Stimulated activated CD4-positive, alpha-beta T cell treated with anti-CD3 and anti-CD28 coated beads, Interleukin-1b, Interleukin-23, amount 100 ng/mL, for 1 hour (primary cell): ENCODE measurements at regions not wholly inside any gene's neighbourhood (a gene's known extent, or its start where the extent isn't known, plus 50 kb on each side); places are given as distances from the start of the nearest gene placed in this dataset.
A peak's percentile ranks its signal among the peaks of the same experiment; 100 is the strongest.

ENCODE experiments used
- DNase-seq, 2 donors: peaks; one replicate each; pipeline ENCODE4 v3.0.0-alpha.2; 2020; ENCODE audit warnings: low read depth in 2 of 2

DNA sequence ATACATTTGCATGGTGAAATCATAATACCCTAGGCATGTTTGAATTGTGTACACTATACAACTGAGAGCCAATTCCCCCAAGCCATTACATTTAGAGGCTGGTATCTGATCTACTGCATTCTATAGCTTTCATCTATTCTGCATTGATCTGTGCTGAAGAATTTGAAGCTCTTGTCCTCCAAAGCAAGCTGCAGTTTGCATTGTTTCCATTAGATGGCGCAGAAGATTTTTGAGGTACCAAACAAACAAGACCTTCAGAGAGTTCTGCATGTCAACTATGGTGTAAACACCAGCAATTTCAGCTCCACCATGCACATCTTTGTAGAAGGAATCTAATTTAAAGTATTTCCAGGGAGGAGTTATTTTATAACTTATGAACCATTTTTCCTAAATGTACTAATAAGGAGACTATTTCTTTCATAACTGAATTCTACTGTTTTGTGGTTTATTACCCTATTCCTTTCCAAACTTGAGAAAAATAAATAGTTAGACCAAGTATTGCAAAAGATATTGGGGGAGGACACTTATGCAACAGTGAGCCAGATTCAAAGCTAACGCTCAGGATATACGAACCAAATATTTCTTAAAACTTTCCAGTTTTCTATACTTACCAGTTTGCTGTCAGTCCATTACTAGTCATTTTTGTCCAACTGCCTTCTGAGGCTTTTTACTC lies 761.8 kb upstream of the ACVR2A start:
- peak; percentile 12 to 16 for DNase-seq

DNA sequence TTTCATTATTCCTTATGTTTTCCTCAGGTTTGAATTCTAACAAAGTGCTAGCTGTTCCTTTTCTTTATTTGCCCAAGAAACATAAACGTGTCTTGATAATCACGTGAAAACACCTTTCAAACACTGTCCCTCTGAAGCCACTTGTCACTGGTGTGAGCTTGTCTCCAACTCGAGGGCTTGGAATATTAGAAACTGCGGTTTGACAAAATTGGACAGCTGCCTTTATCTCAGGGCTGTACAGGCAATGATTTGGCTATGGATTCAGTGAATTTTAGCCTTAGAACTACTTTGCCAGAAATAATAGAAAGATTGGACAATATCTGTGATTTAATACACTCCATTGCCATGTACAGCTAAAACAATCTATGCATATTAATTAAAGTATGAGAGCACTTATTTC lies 763.0 kb upstream of the ACVR2A start:
- no peak for DNase-seq

DNA sequence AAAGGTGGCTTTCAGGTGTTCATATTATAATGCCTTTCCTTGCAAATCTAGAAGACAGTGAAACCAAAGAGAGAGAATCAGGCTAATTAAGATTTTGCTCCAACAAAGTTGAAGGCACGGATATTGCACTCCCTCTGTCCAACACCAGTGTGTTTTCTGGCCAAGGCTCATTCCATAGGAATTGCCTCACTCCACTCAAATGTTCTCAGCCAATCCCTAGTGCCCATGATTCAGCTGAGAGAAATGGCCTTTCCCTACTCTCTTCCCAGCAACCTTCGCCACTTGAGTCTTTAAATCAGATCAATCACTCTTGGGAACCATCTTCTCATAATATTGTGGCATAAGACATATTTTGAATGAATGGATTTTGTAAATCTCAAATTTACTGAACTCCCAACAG lies 768.2 kb upstream of the ACVR2A start:
- DNase-seq = no peak

DNA sequence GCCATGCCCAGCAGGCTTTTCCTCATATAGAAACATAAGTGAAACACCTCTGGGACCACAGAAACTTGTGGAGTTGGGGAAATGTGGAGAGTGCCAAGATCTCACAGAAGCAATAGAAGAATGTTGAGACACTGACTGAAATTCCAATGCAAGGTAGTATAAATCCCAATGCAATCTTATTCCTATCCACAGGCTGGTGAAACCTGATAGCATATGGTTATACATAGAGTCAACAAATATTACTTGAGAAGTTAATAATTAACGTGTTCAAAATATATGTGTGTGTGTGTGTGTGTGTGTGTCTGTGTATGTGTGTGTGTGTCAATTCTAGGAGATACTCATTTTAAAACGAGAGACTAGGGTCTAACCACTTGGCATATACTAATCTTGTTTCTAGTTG lies 776.8 kb upstream of the ACVR2A start:
- DNase-seq = no peak

DNA sequence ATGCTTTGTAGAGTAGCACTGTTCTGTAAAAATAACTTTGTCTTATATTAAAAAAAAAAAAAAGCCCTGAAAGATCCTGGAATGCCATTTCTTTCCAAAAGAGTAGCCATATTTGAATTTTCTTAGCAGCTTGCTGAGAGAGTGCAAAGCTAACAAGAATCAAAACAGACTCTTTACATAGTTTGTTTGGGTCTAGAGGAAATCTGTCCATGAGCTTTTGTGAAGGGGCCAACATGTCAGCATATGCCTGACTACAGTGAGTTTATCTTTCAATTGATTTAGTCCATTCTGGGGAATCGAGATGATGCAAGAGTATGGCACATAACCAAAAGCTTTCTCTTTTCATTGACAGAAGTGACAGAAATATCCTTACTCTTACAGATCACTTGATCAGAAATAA lies 777.7 kb upstream of the ACVR2A start:
- DNase-seq = no peak

DNA sequence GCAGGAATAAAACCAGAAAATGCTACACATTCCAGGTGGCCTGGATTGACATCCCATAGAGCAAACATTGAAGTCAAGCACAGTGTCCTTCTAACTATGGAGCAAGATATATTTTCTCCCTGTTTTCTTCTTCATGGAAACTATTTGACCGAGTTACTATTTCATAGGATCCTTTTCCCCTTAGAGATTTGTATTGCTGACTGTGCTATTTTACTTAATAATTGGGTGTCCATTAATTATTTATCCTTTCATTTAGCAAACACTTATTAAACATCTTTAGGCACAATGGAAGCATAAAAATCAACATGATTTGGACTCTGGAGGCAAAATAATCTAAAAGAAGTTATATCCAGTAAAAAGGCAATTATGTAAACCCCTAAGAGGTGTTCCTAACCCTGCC lies 782.8 kb upstream of the ACVR2A start:
- no peak for DNase-seq

DNA sequence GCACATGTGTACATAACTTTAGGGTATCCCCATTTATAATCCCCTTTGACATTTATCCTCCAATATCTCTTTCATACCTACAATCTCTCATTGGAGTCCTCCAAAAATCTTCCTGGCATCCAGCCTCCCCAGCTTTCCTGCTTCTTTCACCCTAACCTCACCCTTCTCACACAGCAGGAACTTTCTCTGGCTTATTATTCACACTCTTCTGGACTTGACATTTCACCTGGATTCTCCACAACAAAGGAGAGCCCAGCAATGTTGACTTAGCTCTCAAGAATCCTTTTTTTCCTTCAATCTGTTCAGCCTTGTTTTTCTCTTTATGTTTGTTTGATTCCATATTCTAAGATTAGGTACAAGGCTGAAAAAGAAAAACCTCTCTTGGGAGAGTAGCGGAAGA lies 783.6 kb upstream of the ACVR2A start:
- DNase-seq = no peak

DNA sequence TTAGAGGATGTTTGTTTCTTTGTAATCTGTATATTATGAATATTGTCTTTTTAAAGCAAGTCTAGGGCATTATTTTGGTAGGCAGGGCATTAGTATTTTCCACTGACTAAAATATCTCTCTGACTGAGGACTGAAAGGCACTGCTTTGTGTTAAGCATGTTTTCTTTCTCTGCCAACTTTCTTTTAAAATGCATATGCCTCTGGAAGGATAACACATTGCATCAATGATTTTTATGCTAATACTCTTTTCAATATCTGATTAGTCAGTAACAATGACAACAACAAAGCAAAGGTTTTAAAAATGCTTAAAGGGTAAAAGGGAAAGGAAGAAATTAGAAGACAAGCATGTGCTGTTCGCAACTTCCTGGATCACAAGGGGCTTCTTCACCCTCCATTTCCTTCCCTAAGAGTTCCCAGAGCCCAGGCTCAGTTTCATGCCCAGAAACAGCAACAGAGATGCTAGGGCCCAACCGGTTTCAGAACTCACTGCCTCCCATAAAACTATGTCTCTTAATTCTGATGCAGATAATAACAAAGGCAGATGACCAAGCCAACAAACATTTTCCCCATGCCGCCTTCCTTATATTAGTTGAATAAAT lies 786.8 kb upstream of the ACVR2A start:
- DNase-seq = no peak

DNA sequence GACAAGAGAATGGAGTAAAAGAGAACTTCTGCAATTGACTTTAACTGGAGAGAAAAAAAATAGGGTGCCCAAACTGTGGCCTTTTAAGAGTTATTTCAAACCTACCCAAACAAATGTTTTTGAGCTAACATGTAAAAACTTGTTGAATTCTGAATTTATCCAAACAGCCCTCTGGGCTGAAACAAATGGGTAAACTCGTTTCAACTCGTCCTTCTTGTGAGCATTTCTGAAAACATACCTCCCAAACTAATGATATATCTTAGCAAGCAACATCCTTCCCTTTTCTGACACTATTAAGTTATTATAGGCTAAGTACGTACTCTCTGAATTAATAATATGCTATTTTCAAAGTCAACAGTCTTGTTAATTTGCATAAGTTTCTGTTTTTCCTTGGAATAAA lies 793.0 kb upstream of the ACVR2A start:
- no peak for DNase-seq

DNA sequence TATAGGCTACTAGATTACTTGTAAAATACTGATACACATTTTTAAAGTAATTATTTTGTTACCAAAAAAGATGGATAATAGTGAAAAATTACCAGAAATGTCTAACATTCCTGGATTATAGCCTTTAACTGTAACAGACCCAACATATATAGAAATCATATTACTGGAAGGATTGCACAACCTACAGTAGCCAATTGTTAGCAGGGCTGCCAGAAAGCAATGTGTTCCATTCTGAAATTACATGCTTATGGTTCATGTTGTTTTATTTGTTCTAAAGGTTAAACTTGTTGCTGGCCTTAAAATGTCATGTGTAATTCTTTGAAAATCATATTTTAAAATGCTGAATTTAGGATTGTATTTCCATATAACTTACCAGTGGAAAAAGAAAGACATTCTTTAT lies 793.6 kb upstream of the ACVR2A start:
- DNase-seq = no peak

DNA sequence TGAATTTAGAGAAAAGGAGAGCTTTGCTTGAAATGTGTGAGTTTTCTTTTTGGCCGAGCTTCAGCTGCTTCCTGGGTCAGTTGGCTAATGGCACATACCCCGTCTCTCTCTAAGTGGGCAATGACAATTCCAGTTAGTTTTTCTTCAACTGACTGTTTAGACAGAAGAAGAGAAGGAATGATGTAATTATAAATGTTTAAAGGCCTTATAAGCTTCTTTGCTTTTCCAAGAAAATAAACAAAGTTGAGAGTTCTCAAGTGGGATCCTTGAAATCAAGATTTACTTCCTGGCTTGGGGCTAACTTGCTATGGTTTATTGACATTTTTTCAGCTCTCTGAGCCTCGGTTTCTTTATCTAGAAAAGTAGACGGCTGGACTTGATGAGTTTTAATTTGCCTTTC lies 794.9 kb upstream of the ACVR2A start:
- no peak for DNase-seq

DNA sequence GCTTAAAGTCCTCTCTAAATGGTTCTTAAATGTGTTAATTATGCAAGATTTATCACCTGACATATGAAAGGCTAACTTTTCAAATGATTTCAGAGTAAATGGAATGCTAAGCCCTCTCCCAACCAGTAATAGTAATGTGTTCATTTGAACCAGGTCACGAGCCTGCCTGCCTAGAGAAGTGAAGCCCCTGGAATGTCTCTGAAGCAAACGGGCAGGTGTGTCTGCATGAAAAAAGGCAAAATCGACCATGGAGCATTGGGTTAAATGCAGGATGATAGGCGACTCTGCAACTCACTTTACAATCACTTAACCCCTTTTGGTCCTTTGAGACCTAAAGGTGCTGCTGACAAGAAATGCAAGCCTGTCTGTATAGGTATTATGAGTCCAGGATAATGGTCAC lies 798.4 kb upstream of the ACVR2A start:
- no peak for DNase-seq

DNA sequence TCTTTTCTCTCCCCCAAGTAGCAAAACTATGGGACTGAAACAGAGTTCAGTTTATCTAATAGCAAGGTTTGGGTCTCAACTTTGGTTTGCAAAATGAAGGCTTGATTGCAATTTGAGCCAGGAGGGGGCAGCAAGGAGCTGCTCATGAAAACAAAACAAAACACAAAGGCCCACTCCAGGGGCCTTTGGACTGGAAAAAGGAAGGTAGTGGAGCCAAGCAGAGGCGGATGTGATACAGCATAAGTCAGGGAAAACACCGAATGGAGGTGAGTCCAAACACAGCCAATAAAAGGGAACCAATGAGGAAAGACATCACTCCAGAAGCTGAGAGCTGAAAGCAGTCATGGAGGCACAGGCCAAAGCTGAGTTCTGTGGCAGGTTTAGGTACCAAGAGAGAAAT lies 799.7 kb upstream of the ACVR2A start:
- DNase-seq = peak in 1 of 2 donors; percentile 20

DNA sequence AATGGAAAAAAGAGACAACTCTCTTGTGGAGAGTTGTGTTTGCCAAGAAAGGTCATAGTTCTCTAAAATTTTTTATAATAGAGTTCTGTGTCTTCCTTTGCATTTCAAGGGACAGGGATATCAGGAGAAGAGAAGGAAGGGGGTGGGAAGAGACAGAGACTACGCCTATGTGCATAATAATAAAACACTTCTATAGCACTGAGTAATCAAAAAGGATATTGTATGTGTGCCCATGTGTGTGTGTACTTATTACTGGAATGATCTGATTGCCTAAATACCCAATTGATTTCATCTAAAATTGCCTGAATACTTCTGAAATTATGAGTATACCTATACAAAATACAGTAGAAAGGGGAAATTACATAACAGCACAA lies 803.7 kb upstream of the ACVR2A start:
- DNase-seq = no peak

DNA sequence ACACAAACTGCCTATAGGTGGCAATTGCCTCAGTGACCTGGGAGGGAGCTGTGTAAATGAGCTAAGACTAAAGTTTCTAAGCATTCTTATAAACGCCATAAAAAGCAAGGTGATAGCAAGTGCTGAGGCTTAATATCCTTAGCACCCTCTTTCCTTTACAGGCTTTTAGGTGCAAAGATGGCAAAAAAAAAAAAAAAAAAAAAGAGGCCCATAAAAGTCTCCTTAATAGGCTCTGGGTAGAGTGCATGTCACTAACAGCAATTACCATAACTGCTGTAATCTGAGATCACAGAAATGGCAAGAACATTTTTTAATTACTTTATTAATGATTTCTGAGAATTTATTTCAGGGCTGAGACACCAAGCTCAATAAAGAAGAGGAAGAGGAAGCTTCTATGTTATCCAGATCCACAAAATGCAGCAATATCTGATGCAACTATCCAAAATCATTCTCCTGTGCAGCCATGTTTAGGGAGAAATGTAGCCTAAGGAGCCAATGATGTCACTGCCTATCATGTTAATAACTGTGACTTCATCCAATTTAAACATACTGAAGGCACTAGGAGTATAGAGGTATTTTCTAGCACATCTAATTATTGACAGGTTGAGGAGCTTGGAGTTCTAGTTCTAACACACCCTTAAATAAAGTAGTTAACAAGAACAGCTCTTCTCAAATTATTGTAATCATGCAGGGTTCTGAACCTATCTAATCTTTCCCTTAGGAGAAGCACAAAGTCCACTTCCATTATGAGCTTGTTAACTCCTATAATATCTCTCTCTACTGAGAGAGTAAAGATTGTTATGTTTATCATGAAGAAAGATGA lies 804.3 kb upstream of the ACVR2A start:
- no peak for DNase-seq

DNA sequence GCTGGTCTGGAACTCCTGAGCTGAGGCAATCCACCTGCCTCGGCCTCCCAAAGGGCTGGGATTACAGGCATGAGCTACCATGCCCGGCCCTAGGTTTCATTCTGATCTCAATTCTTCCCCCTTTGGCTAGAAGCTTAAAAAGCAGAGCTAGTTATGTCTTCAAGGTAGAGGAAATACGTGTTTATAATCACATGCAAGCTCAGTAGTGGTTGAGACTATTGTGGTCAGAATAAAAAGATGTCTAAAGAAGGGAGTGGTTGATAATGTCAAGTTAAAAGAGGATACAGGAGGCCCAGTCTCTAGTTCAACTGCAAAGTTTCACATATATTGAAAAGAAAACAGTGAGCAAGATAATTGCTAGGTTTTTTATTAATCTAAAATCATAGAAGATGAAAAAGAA lies 807.8 kb upstream of the ACVR2A start:
- no peak for DNase-seq

DNA sequence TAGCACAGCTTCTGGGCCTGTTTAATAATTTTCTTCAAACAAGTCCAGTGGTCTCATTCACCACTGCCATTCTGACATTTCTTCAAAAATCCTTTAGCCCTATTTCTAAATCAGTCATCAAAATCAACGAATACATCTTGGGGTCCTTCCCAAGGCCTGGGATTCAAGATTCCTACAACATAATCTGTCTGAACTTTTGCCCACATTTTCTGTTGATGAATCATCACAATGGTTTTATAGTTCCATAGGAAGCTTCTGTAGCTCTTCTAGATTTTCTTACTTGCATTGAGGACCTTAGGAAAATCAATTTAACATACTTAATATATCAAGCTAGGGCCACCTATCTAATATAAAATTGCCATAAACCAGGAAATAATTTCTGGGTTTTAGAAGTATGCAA lies 811.8 kb upstream of the ACVR2A start:
- no peak for DNase-seq

DNA sequence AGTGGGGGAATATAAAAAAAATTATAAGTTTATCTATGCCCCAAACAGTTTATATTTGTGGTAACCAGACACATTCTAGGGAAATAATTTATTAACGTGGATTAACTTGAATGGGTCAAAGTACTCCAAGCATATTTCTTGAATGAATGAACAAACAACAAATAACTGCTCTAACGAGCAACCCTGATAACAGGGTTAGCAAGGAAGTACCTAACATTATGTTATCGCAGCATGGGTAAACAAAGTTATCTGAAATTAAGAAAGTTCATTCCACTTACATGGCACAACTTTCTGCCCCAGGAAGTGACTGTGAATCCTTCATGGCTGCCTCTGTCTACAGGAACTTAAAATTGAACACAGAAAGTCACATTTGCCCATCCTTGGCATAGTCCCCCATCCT lies 812.9 kb upstream of the ACVR2A start:
- no peak for DNase-seq

DNA sequence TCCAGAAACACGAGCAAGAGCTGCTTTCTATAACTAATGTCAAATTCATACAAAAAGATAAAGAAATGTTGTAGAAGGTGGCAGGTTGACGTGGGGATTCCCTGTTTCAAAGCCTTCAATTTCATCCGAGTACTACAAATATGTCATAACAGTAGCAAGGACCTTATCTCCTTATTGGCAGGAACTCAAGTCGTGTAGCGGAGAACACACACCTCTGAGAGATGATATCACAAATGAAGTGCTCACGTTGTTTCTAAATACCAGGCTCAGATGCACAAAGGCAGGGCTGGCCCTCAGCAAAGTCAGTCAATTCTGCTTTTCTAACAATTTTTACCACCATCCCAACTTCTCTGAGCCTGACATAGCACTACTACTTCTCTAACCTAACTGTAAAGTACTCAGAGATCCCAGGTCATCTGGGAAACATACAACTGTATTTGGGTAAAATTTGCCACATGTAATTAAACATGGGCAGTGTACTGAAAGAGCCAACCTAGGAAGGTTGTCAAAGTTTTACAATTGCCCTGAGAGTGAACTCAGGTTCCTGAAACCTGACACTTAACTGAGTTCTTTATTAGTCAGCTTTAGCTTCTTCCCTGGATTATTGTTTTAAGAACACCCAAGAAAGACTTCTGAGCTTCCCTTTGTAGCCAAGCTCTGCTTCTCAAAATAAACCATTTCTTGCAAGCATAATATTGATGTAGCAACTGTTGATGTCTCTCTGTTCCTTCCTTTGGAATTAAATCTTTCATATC lies 813.7 kb upstream of the ACVR2A start:
- DNase-seq = no peak

DNA sequence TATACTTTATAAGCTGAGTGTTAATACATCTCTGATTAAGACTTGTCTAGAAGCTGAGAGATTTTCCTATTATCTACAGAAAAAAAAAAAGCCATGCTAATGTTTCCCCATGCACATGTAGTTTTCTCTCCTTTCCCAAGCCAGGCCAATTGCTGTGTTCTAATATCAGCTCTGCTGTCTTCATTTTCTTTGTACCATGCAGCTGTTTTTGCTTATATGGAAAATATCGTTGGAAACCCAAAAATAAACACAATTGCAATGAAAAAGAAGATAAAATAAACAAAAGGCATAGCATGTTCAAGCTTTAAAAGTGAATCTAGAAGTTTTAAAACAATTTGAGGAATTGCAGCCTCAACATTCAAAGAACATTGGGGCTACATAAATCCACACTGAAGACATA lies 817.4 kb upstream of the ACVR2A start:
- DNase-seq = no peak

DNA sequence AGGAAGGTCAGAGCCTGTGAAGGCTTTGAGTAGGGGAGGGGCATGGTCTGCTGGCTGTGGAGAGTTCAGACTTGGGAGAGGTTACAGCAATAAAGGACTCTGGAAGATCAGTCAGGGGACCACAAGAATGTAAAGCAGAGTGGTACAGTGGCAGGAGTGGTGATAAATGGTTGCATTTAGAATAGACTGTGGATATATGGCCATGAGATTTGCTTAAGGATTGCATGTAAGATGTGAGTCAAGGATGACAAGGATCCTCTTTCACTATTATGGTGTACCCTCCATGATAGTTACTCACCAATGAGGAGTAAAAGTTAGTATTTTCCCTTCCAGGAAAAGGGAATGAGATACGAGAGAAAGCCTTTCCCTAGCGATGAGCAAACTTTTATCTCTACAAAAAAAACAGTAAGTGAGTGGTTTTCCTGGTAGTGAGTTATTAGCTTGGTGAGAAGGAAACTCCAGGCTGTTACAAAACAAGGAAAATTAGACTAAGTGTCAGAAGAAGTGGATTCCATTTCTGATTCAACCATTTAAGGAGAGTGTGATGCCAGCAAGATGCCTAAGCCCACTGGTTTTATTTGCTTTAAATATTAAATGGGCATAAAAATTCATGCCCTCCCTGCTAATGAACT lies 818.0 kb upstream of the ACVR2A start:
- DNase-seq = no peak
